HepG2 (cell line): ENCODE measurements at regions not wholly inside any gene's neighbourhood (a gene's known extent, or its start where the extent isn't known, plus 50 kb on each side); places are given as distances from the start of the nearest gene placed in this dataset.

ENCODE experiments used
- ATF7-NPFF ChIP-seq: sonication (generic); formaldehyde crosslinking; IDR thresholded peaks from 2 replicates; pipeline ENCODE4 v1.8.1; 2023; ENCODE audit warnings: mild to moderate bottlenecking, low read depth, missing genetic modification reagents, moderate library complexity
- BHLHE40 ChIP-seq: IDR thresholded peaks from 2 replicates; pipeline ENCODE4 v1.6.1; 2011; ENCODE audit warnings: low read length, improper control_type of control experiment
- CBFB ChIP-seq: sonication (generic); formaldehyde crosslinking; IDR thresholded peaks from 2 replicates; pipeline ENCODE4 v1.4.0; 2020; ENCODE audit warnings: missing genetic modification reagents
- CTCF ChIP-seq: sonication (generic); formaldehyde crosslinking; IDR thresholded peaks from 2 replicates; pipeline ENCODE4 v1.5.0; 2020; ENCODE audit warnings: mild to moderate bottlenecking, missing genetic modification reagents, moderate library complexity
- GATAD2A ChIP-seq: IDR thresholded peaks from 2 replicates; pipeline ENCODE4 v1.6.1; 2016
- KLF6 ChIP-seq: IDR thresholded peaks from 2 replicates; pipeline ENCODE4 v1.8.0; 2016; ENCODE audit warnings: missing biosample characterization, missing genetic modification reagents
- MED8 ChIP-seq: sonication (generic); formaldehyde crosslinking; IDR thresholded peaks from 2 replicates; pipeline ENCODE4 v1.8.1; 2023; ENCODE audit warnings: mild to moderate bottlenecking, missing genetic modification reagents; ENCODE audit not compliant: insufficient replicate concordance
- NAIF1 ChIP-seq: sonication (generic); formaldehyde crosslinking; IDR thresholded peaks from 2 replicates; pipeline ENCODE4 v1.5.0; 2020; ENCODE audit warnings: mild to moderate bottlenecking, missing genetic modification reagents, borderline replicate concordance
- PCBP2 ChIP-seq: fragments of 200-400 bp; formaldehyde crosslinking; optimal IDR thresholded peaks from 2 replicates; pipeline ENCODE3; 2018; ENCODE audit warnings: low read length, low read depth; ENCODE audit not compliant: poor library complexity, severe bottlenecking
- PHF20 ChIP-seq: sonication (generic); formaldehyde crosslinking; IDR thresholded peaks from 2 replicates; pipeline ENCODE4 v1.5.0; 2020; ENCODE audit warnings: mild to moderate bottlenecking, missing genetic modification reagents
- PLRG1 ChIP-seq: fragments of 450-650 bp; conservative IDR thresholded peaks from 2 replicates; pipeline ENCODE4 v1.6.1; 2016
- PPARG ChIP-seq: conservative IDR thresholded peaks from 2 replicates; pipeline ENCODE4 v1.6.1; 2016; ENCODE audit warnings: missing biosample characterization, missing genetic modification reagents
- PRMT3 ChIP-seq: sonication (generic); formaldehyde crosslinking; IDR thresholded peaks from 2 replicates; pipeline ENCODE4 v1.8.1; 2022; ENCODE audit warnings: low read depth, mild to moderate bottlenecking, moderate library complexity, missing genetic modification reagents, borderline replicate concordance
- PRPF4 ChIP-seq: fragments of 200-400 bp; formaldehyde crosslinking; IDR thresholded peaks from 2 replicates; pipeline ENCODE4 v1.6.1; 2016; ENCODE audit warnings: low read length, low read depth; ENCODE audit not compliant: poor library complexity, severe bottlenecking
- ZBTB7B ChIP-seq: sonication (generic); formaldehyde crosslinking; IDR thresholded peaks from 2 replicates; pipeline ENCODE4 v1.4.0; 2020; ENCODE audit warnings: missing genetic modification reagents
- ZC3H4 ChIP-seq: sonication (generic); formaldehyde crosslinking; IDR thresholded peaks from 2 replicates; pipeline ENCODE4 v1.4.0; 2020; ENCODE audit warnings: missing genetic modification reagents, borderline replicate concordance
- ZMYM4 ChIP-seq: sonication (generic); formaldehyde crosslinking; IDR thresholded peaks from 2 replicates; pipeline ENCODE4 v1.8.1; 2023; ENCODE audit warnings: mild to moderate bottlenecking, missing genetic modification reagents
- ZNF775 ChIP-seq: sonication (generic); formaldehyde crosslinking; IDR thresholded peaks from 2 replicates; pipeline ENCODE4 v1.4.0; 2020; ENCODE audit warnings: missing genetic modification reagents, mild to moderate bottlenecking, moderate library complexity, borderline replicate concordance
- ZNF790 ChIP-seq: sonication (generic); formaldehyde crosslinking; IDR thresholded peaks from 2 replicates; pipeline ENCODE4 v1.8.0; 2022; ENCODE audit warnings: missing genetic modification reagents, mild to moderate bottlenecking, borderline replicate concordance
- TF ChIP-seq, protein P1 (sequence below), 2 experiments: sonication (generic) in 1 of 2; formaldehyde crosslinking in 1 of 2; IDR thresholded peaks; 2 replicates each; pipeline versions ENCODE4 v1.6.1 to v1.9.0; 2014 to 2022; ENCODE audit warnings: antibody characterized with exemption in 1 of 2, borderline replicate concordance in 1 of 2, inconsistent platforms in 1 of 2, low read depth in 1 of 2, missing genetic modification reagents in 1 of 2
- TF ChIP-seq, protein P2 (sequence below): conservative IDR thresholded peaks from 2 replicates; pipeline ENCODE4 v1.6.1; 2018; ENCODE audit warnings: missing genetic modification reagents

DNA sequence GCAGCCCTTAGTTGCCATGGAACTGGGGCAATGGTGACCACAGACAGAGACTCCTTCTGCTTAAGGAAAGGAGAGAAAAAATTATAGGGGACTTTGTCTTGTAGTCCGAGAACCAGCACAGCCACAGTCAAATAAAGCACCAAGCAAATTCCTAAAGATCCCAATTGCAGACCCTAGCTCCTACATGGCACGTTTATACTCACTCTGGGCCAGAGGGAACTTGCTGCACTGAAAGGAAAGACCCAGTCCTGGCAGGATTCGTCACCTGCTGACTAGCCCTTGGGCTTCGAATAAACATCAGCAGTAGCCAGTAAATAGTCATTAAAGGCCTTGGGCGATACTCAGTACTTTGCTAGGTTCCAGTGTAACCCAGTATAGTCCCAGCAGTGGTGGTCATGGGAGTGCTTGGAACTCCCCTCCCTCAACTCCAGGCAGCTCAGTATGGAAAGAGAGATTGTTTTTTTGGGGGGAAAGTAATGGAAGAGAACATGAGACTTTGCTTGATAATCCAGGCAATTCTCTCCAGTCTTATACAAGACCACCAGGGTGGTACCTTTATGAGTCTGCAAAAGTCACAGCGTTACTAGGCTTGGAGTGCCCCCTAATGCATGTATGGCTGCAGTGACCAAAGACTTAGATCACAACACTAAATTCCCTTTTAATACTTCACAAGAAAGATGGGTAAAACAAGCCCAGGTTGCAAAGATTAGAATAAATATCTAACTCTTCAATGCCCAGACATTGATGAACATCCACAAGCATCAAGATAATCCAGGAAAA, 66.4 kb upstream of the AGTR1 start (continued):
- TF ChIP-seq ATF7-NPFF (CRISPR knock-in tag) (0 out of 2 replicates have a peak, but pooled peaks have one; percentile 21), ZNF775 (CRISPR knock-in tag) (no peak), PRPF4 (no peak), ZBTB7B (CRISPR knock-in tag) (peak; percentile 56; the same call in 1 of the 2 replicates), GATAD2A (CRISPR knock-in tag) (0 out of 2 replicates have a peak, but pooled peaks have one; percentile 28), KLF6 (CRISPR knock-in tag) (no peak), PPARG (CRISPR knock-in tag) (no peak), CBFB (CRISPR knock-in tag) (no peak), PCBP2 (no peak), PHF20 (no peak), ZNF790 (CRISPR knock-in tag) (no peak), MED8 (no peak), ZC3H4 (CRISPR knock-in tag) (no peak), ZMYM4 (CRISPR knock-in tag) (peak; percentile 57), CTCF (CRISPR knock-in tag) (peak; percentile 80), NAIF1 (CRISPR knock-in tag) (no peak), BHLHE40 (no peak), PLRG1 (no peak), PRMT3 (no peak)
- TF ChIP-seq, protein P1, sequence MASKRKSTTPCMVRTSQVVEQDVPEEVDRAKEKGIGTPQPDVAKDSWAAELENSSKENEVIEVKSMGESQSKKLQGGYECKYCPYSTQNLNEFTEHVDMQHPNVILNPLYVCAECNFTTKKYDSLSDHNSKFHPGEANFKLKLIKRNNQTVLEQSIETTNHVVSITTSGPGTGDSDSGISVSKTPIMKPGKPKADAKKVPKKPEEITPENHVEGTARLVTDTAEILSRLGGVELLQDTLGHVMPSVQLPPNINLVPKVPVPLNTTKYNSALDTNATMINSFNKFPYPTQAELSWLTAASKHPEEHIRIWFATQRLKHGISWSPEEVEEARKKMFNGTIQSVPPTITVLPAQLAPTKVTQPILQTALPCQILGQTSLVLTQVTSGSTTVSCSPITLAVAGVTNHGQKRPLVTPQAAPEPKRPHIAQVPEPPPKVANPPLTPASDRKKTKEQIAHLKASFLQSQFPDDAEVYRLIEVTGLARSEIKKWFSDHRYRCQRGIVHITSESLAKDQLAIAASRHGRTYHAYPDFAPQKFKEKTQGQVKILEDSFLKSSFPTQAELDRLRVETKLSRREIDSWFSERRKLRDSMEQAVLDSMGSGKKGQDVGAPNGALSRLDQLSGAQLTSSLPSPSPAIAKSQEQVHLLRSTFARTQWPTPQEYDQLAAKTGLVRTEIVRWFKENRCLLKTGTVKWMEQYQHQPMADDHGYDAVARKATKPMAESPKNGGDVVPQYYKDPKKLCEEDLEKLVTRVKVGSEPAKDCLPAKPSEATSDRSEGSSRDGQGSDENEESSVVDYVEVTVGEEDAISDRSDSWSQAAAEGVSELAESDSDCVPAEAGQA (IDR thresholded peaks at IDR 0.05; ENCODE audit: low read depth) = no peak
- TF ChIP-seq, protein P1 (CRISPR knock-in tag; IDR thresholded peaks at IDR 0.05; ENCODE audit: borderline replicate concordance) = no peak
- TF ChIP-seq, protein P2, sequence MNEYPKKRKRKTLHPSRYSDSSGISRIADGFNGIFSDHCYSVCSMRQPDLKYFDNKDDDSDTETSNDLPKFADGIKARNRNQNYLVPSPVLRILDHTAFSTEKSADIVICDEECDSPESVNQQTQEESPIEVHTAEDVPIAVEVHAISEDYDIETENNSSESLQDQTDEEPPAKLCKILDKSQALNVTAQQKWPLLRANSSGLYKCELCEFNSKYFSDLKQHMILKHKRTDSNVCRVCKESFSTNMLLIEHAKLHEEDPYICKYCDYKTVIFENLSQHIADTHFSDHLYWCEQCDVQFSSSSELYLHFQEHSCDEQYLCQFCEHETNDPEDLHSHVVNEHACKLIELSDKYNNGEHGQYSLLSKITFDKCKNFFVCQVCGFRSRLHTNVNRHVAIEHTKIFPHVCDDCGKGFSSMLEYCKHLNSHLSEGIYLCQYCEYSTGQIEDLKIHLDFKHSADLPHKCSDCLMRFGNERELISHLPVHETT = no peak
